ENCODE measurements at regions not wholly inside any gene's neighbourhood (a gene's known extent, or its start where the extent isn't known, plus 50 kb on each side); places are given as distances from the start of the nearest gene placed in this dataset.

GRCh38 chr6:62393608-62394007, 107.6 kb upstream of the KHDRBS2 start:
- no peak for FAIRE-seq
- no peaks in the 10 kb centered on the region for H3K36me3 ChIP-seq (ENCODE audit: control insufficient read depth in 2 of 2, extremely low read depth in 1 of 2, insufficient read depth in 2 of 2, low read length in 2 of 2)
- no peaks in the 10 kb centered on the region for H4K20me1 ChIP-seq (replicated peaks; ENCODE audit: control insufficient read depth, extremely low read depth, insufficient read depth, low read length)
- H3K27me3 ChIP-seq (ENCODE audit: control insufficient read depth in 2 of 2, insufficient read depth in 2 of 2, low read length in 2 of 2), result no peaks in the 10 kb centered on the region
- ChIA-PET POLR2A (no interaction called here), CTCF (no interaction called here)
- intact Hi-C loops (cut with micrococcal nuclease) (no loop called here), dilution Hi-C loops (cut with MboI; ENCODE audit: extremely low pct_ligation_motif_present, low sequenced_read_pairs) (no loop called here)
- no peak for DNase-seq (ENCODE audit: low read depth, low spot score)
- H3K9me1 ChIP-seq (replicated peaks; ENCODE audit: control insufficient read depth, extremely low read depth, insufficient read depth, low read length), result no peaks in the 10 kb centered on the region
- BruUV-seq (replicated peaks), result no TSS peak
- no peaks in the 10 kb centered on the region for H3K79me2 ChIP-seq (ENCODE audit: control insufficient read depth, insufficient read depth, low read length)
- H2AFZ ChIP-seq (ENCODE audit: low read depth, low read length), result no peak overlapping the region
- no peaks in the 10 kb centered on the region for H3K4me1 ChIP-seq (ENCODE audit: control insufficient read depth, extremely low read depth, insufficient read depth, low read length)
- no peak overlapping the region for H3K27ac ChIP-seq (ENCODE audit: insufficient read depth, low read depth, low read length)
- H3K9me3 ChIP-seq (replicated peaks; ENCODE audit: control insufficient read depth, insufficient read depth, low read length), result peaks cover 1% of the 10 kb centered on the region
- TF ChIP-seq CTCF (IDR thresholded peaks at IDR 0.05; ENCODE audit: extremely low read depth in 1 of 2, insufficient read depth in 1 of 2, low read depth in 1 of 2, low read length in 2 of 2), result no peak
- TF ChIP-seq GATA2 (IDR thresholded peaks at IDR 0.05; ENCODE audit: insufficient read depth, insufficient read length, low read depth, low read length), result no peak
- no peak for TF ChIP-seq POLR2A (IDR thresholded peaks at IDR 0.05; ENCODE audit: low read depth, low read length)
- TF ChIP-seq MYC (IDR thresholded peaks at IDR 0.05; ENCODE audit: low read depth, low read length), result no peak
- no peak for TF ChIP-seq EZH2 (IDR thresholded peaks at IDR 0.05; ENCODE audit: borderline replicate concordance, low read depth, low read length, severe bottlenecking)
- no peak for TF ChIP-seq POLR2AphosphoS5 (IDR thresholded peaks at IDR 0.05; ENCODE audit: insufficient read depth, low read depth, low read length)
- H3K9ac ChIP-seq (replicated peaks; ENCODE audit: extremely low read depth, insufficient read depth, low read length), result no peak overlapping the region
- H3K4me2 ChIP-seq (ENCODE audit: insufficient read depth, low read length), result no peak overlapping the region
- no peak overlapping the region for H3K4me3 ChIP-seq (replicated peaks in 1 of 3; ENCODE audit: insufficient read depth in 1 of 3, low read depth in 1 of 3, low read length in 3 of 3)

GRCh38 chr6:62392291-62392690, 106.3 kb upstream of the KHDRBS2 start:
- TF ChIP-seq EZH2 (IDR thresholded peaks at IDR 0.05; ENCODE audit: borderline replicate concordance, low read depth, low read length, severe bottlenecking) (no peak), POLR2A (IDR thresholded peaks at IDR 0.05; ENCODE audit: low read depth, low read length) (no peak), MAX (IDR thresholded peaks at IDR 0.05; ENCODE audit: insufficient read depth, insufficient read length) (no peak), JUN (IDR thresholded peaks at IDR 0.05; ENCODE audit: borderline replicate concordance, insufficient read depth, insufficient read length, low read depth) (no peak), GATA2 (IDR thresholded peaks at IDR 0.05; ENCODE audit: insufficient read depth, insufficient read length, low read depth, low read length) (no peak)
- Histone ChIP-seq H4K20me1 (replicated peaks; ENCODE audit: control insufficient read depth, extremely low read depth, insufficient read depth, low read length) (no peaks in the 10 kb centered on the region), H2AFZ (ENCODE audit: low read depth, low read length) (no peak overlapping the region), H3K36me3 (ENCODE audit: control insufficient read depth in 2 of 2, extremely low read depth in 1 of 2, insufficient read depth in 2 of 2, low read length in 2 of 2) (no peaks in the 10 kb centered on the region), H3K27me3 (ENCODE audit: control insufficient read depth in 2 of 2, insufficient read depth in 2 of 2, low read length in 2 of 2) (no peaks in the 10 kb centered on the region), H3K9ac (replicated peaks; ENCODE audit: extremely low read depth, insufficient read depth, low read length) (no peak overlapping the region), H3K79me2 (ENCODE audit: control insufficient read depth, insufficient read depth, low read length) (no peaks in the 10 kb centered on the region), H3K4me3 (replicated peaks in 1 of 3; ENCODE audit: insufficient read depth in 1 of 3, low read depth in 1 of 3, low read length in 3 of 3) (no peak overlapping the region), H3K9me1 (replicated peaks; ENCODE audit: control insufficient read depth, extremely low read depth, insufficient read depth, low read length) (no peaks in the 10 kb centered on the region), H3K4me2 (ENCODE audit: insufficient read depth, low read length) (no peak overlapping the region), H3K27ac (ENCODE audit: insufficient read depth, low read depth, low read length) (no peak overlapping the region), H3K4me1 (ENCODE audit: control insufficient read depth, extremely low read depth, insufficient read depth, low read length) (no peaks in the 10 kb centered on the region), H3K9me3 (replicated peaks; ENCODE audit: control insufficient read depth, insufficient read depth, low read length) (peaks cover 4% of the 10 kb centered on the region)
- BruUV-seq (replicated peaks), result no TSS peak
- CTCF ChIA-PET, result no interaction called here
- FAIRE-seq, result no peak
- DNase-seq (ENCODE audit: low read depth, low spot score), result no peak
- intact Hi-C loops (cut with micrococcal nuclease), result no loop called here
- POLR2A ChIA-PET, result no interaction called here
- dilution Hi-C loops (cut with MboI; ENCODE audit: extremely low pct_ligation_motif_present, low sequenced_read_pairs), result no loop called here
